ENCODE measurements at regions not wholly inside any gene's neighbourhood (a gene's known extent, or its start where the extent isn't known, plus 50 kb on each side); places are given as distances from the start of the nearest gene placed in this dataset.

GRCh38 chr1:187236676-187237075 is 407.9 kb downstream of the PLA2G4A start:
- TF ChIP-seq CTCF (IDR thresholded peaks at IDR 0.05; ENCODE audit: low read length), result no peak
- no peak for TF ChIP-seq EZH2 (IDR thresholded peaks at IDR 0.05; ENCODE audit: borderline replicate concordance, low read length)
